Stomach (tissue), 4 donors: ENCODE measurements at regions not wholly inside any gene's neighbourhood (a gene's known extent, or its start where the extent isn't known, plus 50 kb on each side); places are given as distances from the start of the nearest gene placed in this dataset.

Experiments
- CTCF ChIP-seq, 7 experiments: fragments of 450-650 bp in 4 of 7; fragments of 200-600 bp in 3 of 7; sonication (generic) in 3 of 7; IDR thresholded peaks; one replicate each; pipeline ENCODE4 v1.5.1; 2016 to 2019; ENCODE audit warnings: antibody characterized with exemption in 7 of 7, control low read depth in 2 of 7, mild to moderate bottlenecking in 1 of 7
- POLR2AphosphoS5 ChIP-seq, 3 donors: sonication (generic); formaldehyde crosslinking; IDR thresholded peaks; one replicate each; pipeline ENCODE4 v1.6.1; 2016; ENCODE audit warnings: antibody characterized with exemption in 3 of 3

- TF ChIP-seq CTCF (IDR thresholded peaks at IDR 0.05): no peak
- no peak for TF ChIP-seq POLR2AphosphoS5 (IDR thresholded peaks at IDR 0.05)
Observed at GRCh38 chrX:5568934-5569333, 659.7 kb downstream of the NLGN4X start.
